Caco-2 (cell line): ENCODE measurements at regions not wholly inside any gene's neighbourhood (a gene's known extent, or its start where the extent isn't known, plus 50 kb on each side); places are given as distances from the start of the nearest gene placed in this dataset.

Source experiments
- BruUV-seq: library from RNA; stranded (reverse); fragments of 400-500 nt; replicated peaks from 2 replicates; lab custom pipeline; 2021; lab: Mats Ljungman, UMichigan
- CTCF ChIA-PET: fragments of 300-600 bp; sonication (Branson Sonifier 250); formaldehyde crosslinking; loops from one replicate; lab custom pipeline; 2022; ENCODE audit warnings: antibody characterized with exemption; lab: Charles Lee
- POLR2A ChIA-PET: fragments of 300-600 bp; sonication (Branson Sonifier 250); formaldehyde crosslinking; loops from one replicate; lab custom pipeline; 2022; ENCODE audit warnings: antibody characterized with exemption; lab: Charles Lee
- DNase-seq, 2 experiments: peaks; one replicate each; pipeline versions ENCODE4 v3.0.0 to v3.0.0-alpha.2; 2020 to 2022
- H3K27me3 ChIP-seq: replicated peaks from 2 replicates; pipeline ENCODE4 v1.6.0; 2011; ENCODE audit warnings: low read length; ENCODE audit not compliant: control insufficient read depth, insufficient read depth
- H3K36me3 ChIP-seq: 2 replicates; pipeline ENCODE4 v1.5.1; 2011; ENCODE audit warnings: low read length; ENCODE audit not compliant: control insufficient read depth, insufficient read depth
- H3K4me1 ChIP-seq: fragments of 250-450 bp; sonication (Bioruptor Pico); 2 replicates; pipeline ENCODE4 v1.5.1; 2020; ENCODE audit warnings: mild to moderate bottlenecking
- H3K4me3 ChIP-seq: 2 replicates; pipeline ENCODE4 v1.5.1; 2011; ENCODE audit warnings: low read depth, mild to moderate bottlenecking, control low read depth, low read length
- H3K9me3 ChIP-seq: fragments of 250-450 bp; sonication (Bioruptor Pico); 2 replicates; pipeline ENCODE4 v1.5.1; 2020; ENCODE audit warnings: mild to moderate bottlenecking, moderate library complexity
- H3K27ac Mint-ChIP-seq: one replicate; pipeline ENCODE4 v1.8.0; 2022; ENCODE audit warnings: mixed read lengths; ENCODE audit not compliant: unreplicated experiment
- H3K27me3 Mint-ChIP-seq: one replicate; pipeline ENCODE4 v1.8.0; 2022; ENCODE audit warnings: mixed read lengths; ENCODE audit not compliant: insufficient read depth, unreplicated experiment
- H3K36me3 Mint-ChIP-seq: one replicate; pipeline ENCODE4 v1.8.0; 2022; ENCODE audit warnings: mild to moderate bottlenecking, mixed read lengths; ENCODE audit not compliant: insufficient read depth, unreplicated experiment
- H3K4me1 Mint-ChIP-seq: one replicate; pipeline ENCODE4 v1.8.0; 2022; ENCODE audit warnings: low read depth, mixed read lengths; ENCODE audit not compliant: unreplicated experiment
- H3K4me3 Mint-ChIP-seq: one replicate; pipeline ENCODE4 v1.8.0; 2022; ENCODE audit warnings: mild to moderate bottlenecking, moderate library complexity, mixed read lengths; ENCODE audit not compliant: unreplicated experiment
- H3K9me3 Mint-ChIP-seq: one replicate; pipeline ENCODE4 v1.8.0; 2022; ENCODE audit warnings: mixed read lengths; ENCODE audit not compliant: unreplicated experiment
- CTCF ChIP-seq, 2 experiments: fragments of 200-600 bp in 1 of 2; IDR thresholded peaks; 1 replicate in 1 of 2; 2 replicates in 1 of 2; pipeline versions ENCODE4 v1.5.1 to v1.8.0; 2011 to 2022; ENCODE audit warnings: antibody characterized with exemption in 1 of 2, control low read depth in 1 of 2, inconsistent platforms in 1 of 2, low read depth in 1 of 2, low read length in 1 of 2, mild to moderate bottlenecking in 1 of 2, moderate library complexity in 1 of 2; ENCODE audit not compliant: insufficient read depth in 1 of 2, severe bottlenecking in 1 of 2, unreplicated experiment in 1 of 2
- intact Hi-C: fragments of 100-400 bp; cut with micrococcal nuclease; formaldehyde crosslinking; loops from one replicate; pipeline ENCODE4 v1.10.0; 2022; ENCODE audit not compliant: unreplicated experiment

GRCh38 chr1:112177314-112177713 lies 187.8 kb upstream of the KCND3 start:
- no peak overlapping the region for H3K27ac Mint-ChIP-seq
- H3K9me3 ChIP-seq: no peaks in the 10 kb centered on the region
- no peaks in the 10 kb centered on the region for H3K4me1 Mint-ChIP-seq
- no peaks in the 10 kb centered on the region for H3K9me3 Mint-ChIP-seq
- no peaks in the 10 kb centered on the region for H3K36me3 Mint-ChIP-seq
- H3K4me3 Mint-ChIP-seq: no peak overlapping the region
- intact Hi-C loops: no loop called here
- H3K27me3 Mint-ChIP-seq: peaks cover under 1% of the 10 kb centered on the region
- no TSS peak for BruUV-seq
- no peaks in the 10 kb centered on the region for H3K27me3 ChIP-seq
- ChIA-PET POLR2A (no interaction called here), CTCF (no interaction called here)
- no peaks in the 10 kb centered on the region for H3K4me1 ChIP-seq
- no peak for DNase-seq
- H3K4me3 ChIP-seq: no peak overlapping the region
- TF ChIP-seq CTCF (IDR thresholded peaks at IDR 0.05; ENCODE audit: insufficient read depth in 1 of 2, low read depth in 1 of 2, low read length in 1 of 2, severe bottlenecking in 1 of 2, unreplicated experiment in 1 of 2): no peak
- no peaks in the 10 kb centered on the region for H3K36me3 ChIP-seq

GRCh38 chr1:112188611-112189010 lies 199.1 kb upstream of the KCND3 start:
- Mint-ChIP-seq H3K4me1 (no peaks in the 10 kb centered on the region), H3K27me3 (peaks cover 10% of the 10 kb centered on the region), H3K27ac (no peak overlapping the region), H3K36me3 (no peaks in the 10 kb centered on the region), H3K9me3 (no peaks in the 10 kb centered on the region), H3K4me3 (no peak overlapping the region)
- Histone ChIP-seq H3K36me3 (no peaks in the 10 kb centered on the region), H3K9me3 (no peaks in the 10 kb centered on the region), H3K4me1 (no peaks in the 10 kb centered on the region), H3K4me3 (no peak overlapping the region), H3K27me3 (no peaks in the 10 kb centered on the region)
- ChIA-PET POLR2A (no interaction called here), CTCF (no interaction called here)
- DNase-seq: no peak
- no peak for TF ChIP-seq CTCF (IDR thresholded peaks at IDR 0.05; ENCODE audit: insufficient read depth in 1 of 2, low read depth in 1 of 2, low read length in 1 of 2, severe bottlenecking in 1 of 2, unreplicated experiment in 1 of 2)
- no TSS peak for BruUV-seq
- intact Hi-C loops: no loop called here

- no peaks in the 10 kb centered on the region for H3K4me1 Mint-ChIP-seq
- H3K9me3 Mint-ChIP-seq: no peaks in the 10 kb centered on the region
- no peak for TF ChIP-seq CTCF (IDR thresholded peaks at IDR 0.05; ENCODE audit: insufficient read depth in 1 of 2, low read depth in 1 of 2, low read length in 1 of 2, severe bottlenecking in 1 of 2, unreplicated experiment in 1 of 2)
Observed at GRCh38 chr1:112196008-112196588, 199.9 kb upstream of the CTTNBP2NL start.

More at GRCh38 chr1:112196008-112196588, 199.9 kb upstream of the CTTNBP2NL start:
- no TSS peak for BruUV-seq
- no peaks in the 10 kb centered on the region for H3K36me3 Mint-ChIP-seq
- no peaks in the 10 kb centered on the region for H3K4me1 ChIP-seq
- H3K27me3 ChIP-seq: no peaks in the 10 kb centered on the region
- peaks cover 8% of the 10 kb centered on the region for H3K27me3 Mint-ChIP-seq
- no peaks in the 10 kb centered on the region for H3K9me3 ChIP-seq
- no peak overlapping the region for H3K4me3 ChIP-seq
- H3K27ac Mint-ChIP-seq: no peak overlapping the region
- DNase-seq: no peak
- no peak overlapping the region for H3K4me3 Mint-ChIP-seq
- H3K36me3 ChIP-seq: no peaks in the 10 kb centered on the region
- ChIA-PET POLR2A (no interaction called here), CTCF (no interaction called here)
- intact Hi-C loops: no loop called here
